ENCODE measurements at regions not wholly inside any gene's neighbourhood (a gene's known extent, or its start where the extent isn't known, plus 50 kb on each side); places are given as distances from the start of the nearest gene placed in this dataset.

DNA sequence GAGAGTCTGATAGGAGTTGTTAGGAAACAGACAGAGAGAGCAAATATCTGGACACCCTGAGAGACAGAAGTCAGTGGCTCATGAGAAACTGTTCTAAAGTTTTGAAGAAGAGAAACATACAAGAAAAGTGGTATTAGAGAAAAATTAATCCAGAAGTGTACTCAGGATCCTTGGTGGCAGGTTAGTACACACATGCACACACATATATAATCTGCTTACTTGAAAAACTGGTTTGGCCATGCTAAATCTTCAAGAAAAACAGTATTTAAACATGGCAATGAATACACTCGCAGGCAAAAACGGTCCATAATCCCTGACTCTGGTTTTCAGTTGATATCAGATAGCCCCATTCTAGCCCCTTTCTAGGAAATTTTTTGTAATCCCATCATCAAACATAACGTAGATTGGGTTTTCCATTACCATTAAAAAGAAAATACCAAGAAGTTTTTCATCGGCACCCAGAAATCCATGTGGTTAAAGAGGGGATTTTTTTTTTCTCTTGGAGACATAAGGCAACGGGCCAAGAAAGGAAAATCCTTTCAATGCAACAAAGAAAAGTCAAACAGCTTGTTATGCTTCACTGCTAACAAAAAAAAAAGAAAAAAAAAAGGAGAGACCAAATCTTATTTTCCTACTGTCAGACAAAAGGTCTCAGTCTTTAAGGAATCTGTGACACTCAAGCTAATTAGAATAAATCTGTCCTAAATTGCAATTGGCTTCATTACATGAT is 178.0 kb upstream of the MIR17HG start:
- no peaks in the 10 kb centered on the region for H3K4me1 ChIP-seq (ENCODE audit: control insufficient read depth in 4 of 4, insufficient read depth in 4 of 4, low read length in 3 of 4)
- no peak overlapping the region for H3K9ac ChIP-seq (ENCODE audit: low read depth in 1 of 2, low read length in 2 of 2)
- no peak for DNase-seq (ENCODE audit: low spot score)
- peaks cover 0 to 10% (median 3%) of the 10 kb centered on the region in 4 donors for H3K27me3 ChIP-seq (ENCODE audit: control insufficient read depth in 4 of 4, insufficient read depth in 4 of 4, low read length in 3 of 4)
- TF ChIP-seq RAD21 (IDR thresholded peaks at IDR 0.05) (no peak), FOXA2 (IDR thresholded peaks at IDR 0.05) (no peak), NR2F2 (IDR thresholded peaks at IDR 0.05) (no peak), YY1 (IDR thresholded peaks at IDR 0.05) (no peak), EGR1 (IDR thresholded peaks at IDR 0.05; ENCODE audit: low read depth in 2 of 2) (no peak)
- TF ChIP-seq, protein P1, sequence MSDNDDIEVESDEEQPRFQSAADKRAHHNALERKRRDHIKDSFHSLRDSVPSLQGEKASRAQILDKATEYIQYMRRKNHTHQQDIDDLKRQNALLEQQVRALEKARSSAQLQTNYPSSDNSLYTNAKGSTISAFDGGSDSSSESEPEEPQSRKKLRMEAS (IDR thresholded peaks at IDR 0.05), result no peak
- TF ChIP-seq, protein P2, sequence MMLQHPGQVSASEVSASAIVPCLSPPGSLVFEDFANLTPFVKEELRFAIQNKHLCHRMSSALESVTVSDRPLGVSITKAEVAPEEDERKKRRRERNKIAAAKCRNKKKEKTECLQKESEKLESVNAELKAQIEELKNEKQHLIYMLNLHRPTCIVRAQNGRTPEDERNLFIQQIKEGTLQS (IDR thresholded peaks at IDR 0.05), result no peak
- H3K27ac ChIP-seq (ENCODE audit: low read depth in 1 of 2, low read length in 2 of 2), result no peak overlapping the region
- H3K4me3 ChIP-seq (ENCODE audit: low read depth in 1 of 3, low read length in 3 of 3), result no peak overlapping the region
- WGBS, result 64% methylated on average over 5 of the region's 5 CpGs
- no peaks in the 10 kb centered on the region for H3K9me3 ChIP-seq (ENCODE audit: control insufficient read depth in 4 of 4, low read length in 3 of 4)
- H3K36me3 ChIP-seq (ENCODE audit: control insufficient read depth in 4 of 4, insufficient read depth in 3 of 4, low read depth in 1 of 4, low read length in 3 of 4), result no peaks in the 10 kb centered on the region

DNA sequence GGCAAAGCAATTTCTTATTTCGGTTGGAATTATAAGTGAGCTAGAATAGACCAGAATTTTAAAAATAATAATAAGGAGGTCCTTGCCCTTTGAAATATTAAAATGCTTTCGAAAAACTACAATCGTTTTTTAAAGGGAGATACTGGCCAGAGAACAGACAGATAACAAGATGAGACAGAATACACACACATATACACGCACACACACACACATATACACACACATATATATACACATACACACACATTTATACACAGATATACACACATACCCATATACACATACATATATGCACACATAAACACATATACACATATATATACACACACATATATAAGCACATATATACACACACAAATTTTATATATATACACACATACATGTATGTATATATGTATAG is 175.3 kb upstream of the MIR17HG start:
- no peaks in the 10 kb centered on the region for H3K9me3 ChIP-seq (ENCODE audit: control insufficient read depth in 4 of 4, low read length in 3 of 4)
- H3K36me3 ChIP-seq (ENCODE audit: control insufficient read depth in 4 of 4, insufficient read depth in 3 of 4, low read depth in 1 of 4, low read length in 3 of 4), result no peaks in the 10 kb centered on the region
- no peak overlapping the region for H3K27ac ChIP-seq (ENCODE audit: low read depth in 1 of 2, low read length in 2 of 2)
- no peak for DNase-seq (ENCODE audit: low spot score)
- 77% methylated on average over 4 of the region's 4 CpGs for WGBS
- TF ChIP-seq, protein P3, sequence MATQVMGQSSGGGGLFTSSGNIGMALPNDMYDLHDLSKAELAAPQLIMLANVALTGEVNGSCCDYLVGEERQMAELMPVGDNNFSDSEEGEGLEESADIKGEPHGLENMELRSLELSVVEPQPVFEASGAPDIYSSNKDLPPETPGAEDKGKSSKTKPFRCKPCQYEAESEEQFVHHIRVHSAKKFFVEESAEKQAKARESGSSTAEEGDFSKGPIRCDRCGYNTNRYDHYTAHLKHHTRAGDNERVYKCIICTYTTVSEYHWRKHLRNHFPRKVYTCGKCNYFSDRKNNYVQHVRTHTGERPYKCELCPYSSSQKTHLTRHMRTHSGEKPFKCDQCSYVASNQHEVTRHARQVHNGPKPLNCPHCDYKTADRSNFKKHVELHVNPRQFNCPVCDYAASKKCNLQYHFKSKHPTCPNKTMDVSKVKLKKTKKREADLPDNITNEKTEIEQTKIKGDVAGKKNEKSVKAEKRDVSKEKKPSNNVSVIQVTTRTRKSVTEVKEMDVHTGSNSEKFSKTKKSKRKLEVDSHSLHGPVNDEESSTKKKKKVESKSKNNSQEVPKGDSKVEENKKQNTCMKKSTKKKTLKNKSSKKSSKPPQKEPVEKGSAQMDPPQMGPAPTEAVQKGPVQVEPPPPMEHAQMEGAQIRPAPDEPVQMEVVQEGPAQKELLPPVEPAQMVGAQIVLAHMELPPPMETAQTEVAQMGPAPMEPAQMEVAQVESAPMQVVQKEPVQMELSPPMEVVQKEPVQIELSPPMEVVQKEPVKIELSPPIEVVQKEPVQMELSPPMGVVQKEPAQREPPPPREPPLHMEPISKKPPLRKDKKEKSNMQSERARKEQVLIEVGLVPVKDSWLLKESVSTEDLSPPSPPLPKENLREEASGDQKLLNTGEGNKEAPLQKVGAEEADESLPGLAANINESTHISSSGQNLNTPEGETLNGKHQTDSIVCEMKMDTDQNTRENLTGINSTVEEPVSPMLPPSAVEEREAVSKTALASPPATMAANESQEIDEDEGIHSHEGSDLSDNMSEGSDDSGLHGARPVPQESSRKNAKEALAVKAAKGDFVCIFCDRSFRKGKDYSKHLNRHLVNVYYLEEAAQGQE (IDR thresholded peaks at IDR 0.05), result no peak
- TF ChIP-seq, protein P4, sequence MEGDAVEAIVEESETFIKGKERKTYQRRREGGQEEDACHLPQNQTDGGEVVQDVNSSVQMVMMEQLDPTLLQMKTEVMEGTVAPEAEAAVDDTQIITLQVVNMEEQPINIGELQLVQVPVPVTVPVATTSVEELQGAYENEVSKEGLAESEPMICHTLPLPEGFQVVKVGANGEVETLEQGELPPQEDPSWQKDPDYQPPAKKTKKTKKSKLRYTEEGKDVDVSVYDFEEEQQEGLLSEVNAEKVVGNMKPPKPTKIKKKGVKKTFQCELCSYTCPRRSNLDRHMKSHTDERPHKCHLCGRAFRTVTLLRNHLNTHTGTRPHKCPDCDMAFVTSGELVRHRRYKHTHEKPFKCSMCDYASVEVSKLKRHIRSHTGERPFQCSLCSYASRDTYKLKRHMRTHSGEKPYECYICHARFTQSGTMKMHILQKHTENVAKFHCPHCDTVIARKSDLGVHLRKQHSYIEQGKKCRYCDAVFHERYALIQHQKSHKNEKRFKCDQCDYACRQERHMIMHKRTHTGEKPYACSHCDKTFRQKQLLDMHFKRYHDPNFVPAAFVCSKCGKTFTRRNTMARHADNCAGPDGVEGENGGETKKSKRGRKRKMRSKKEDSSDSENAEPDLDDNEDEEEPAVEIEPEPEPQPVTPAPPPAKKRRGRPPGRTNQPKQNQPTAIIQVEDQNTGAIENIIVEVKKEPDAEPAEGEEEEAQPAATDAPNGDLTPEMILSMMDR (IDR thresholded peaks at IDR 0.05; ENCODE audit: low read depth, low read length, missing input control), result no peak
- TF ChIP-seq RAD21 (IDR thresholded peaks at IDR 0.05), result no peak
- TF ChIP-seq HNF4G (IDR thresholded peaks at IDR 0.05), result no peak
- TF ChIP-seq TAF1 (conservative IDR thresholded peaks at IDR 0.05), result no peak
- no peak for TF ChIP-seq NR2F2 (IDR thresholded peaks at IDR 0.05)
- no peak for TF ChIP-seq FOXA2 (IDR thresholded peaks at IDR 0.05)
- TF ChIP-seq EGR1 (IDR thresholded peaks at IDR 0.05; ENCODE audit: low read depth in 2 of 2), result no peak
- no peak for TF ChIP-seq GABPA (IDR thresholded peaks at IDR 0.05 in 1 of 2, conservative IDR thresholded peaks at IDR 0.05 in 1 of 2)
- no peak for TF ChIP-seq JUND (IDR thresholded peaks at IDR 0.05)
- no peak for TF ChIP-seq RXRA (IDR thresholded peaks at IDR 0.05)
- TF ChIP-seq, protein P1 (IDR thresholded peaks at IDR 0.05), result no peak
- no peak overlapping the region for H3K4me3 ChIP-seq (ENCODE audit: low read depth in 1 of 3, low read length in 3 of 3)
- H3K4me1 ChIP-seq (ENCODE audit: control insufficient read depth in 4 of 4, insufficient read depth in 4 of 4, low read length in 3 of 4), result peaks cover 0 to 7% (median 3%) of the 10 kb centered on the region in 4 donors
- H3K9ac ChIP-seq (ENCODE audit: low read depth in 1 of 2, low read length in 2 of 2), result no peak overlapping the region
- H3K27me3 ChIP-seq (ENCODE audit: control insufficient read depth in 4 of 4, insufficient read depth in 4 of 4, low read length in 3 of 4), result peaks cover 0 to 7% (median 3%) of the 10 kb centered on the region in 4 donors

Measured in liver (tissue), 8 donors.